Fibroblast of lung (primary cell): ENCODE measurements at regions not wholly inside any gene's neighbourhood (a gene's known extent, or its start where the extent isn't known, plus 50 kb on each side); places are given as distances from the start of the nearest gene placed in this dataset.

Experiments
- CTCF ChIP-seq, 2 donors: IDR thresholded peaks in 1 of 2; conservative IDR thresholded peaks in 1 of 2; 1 replicate in 1 of 2; 2 replicates in 1 of 2; pipeline ENCODE4 v1.5.1; 2011 to 2012; ENCODE audit warnings: low read length in 2 of 2, control low read depth in 1 of 2, inconsistent platforms in 1 of 2, low read depth in 1 of 2, mild to moderate bottlenecking in 1 of 2
- EZH2 ChIP-seq: IDR thresholded peaks from 2 replicates; pipeline ENCODE4 v1.5.1; 2012; ENCODE audit warnings: low read length, control low read depth, mild to moderate bottlenecking; ENCODE audit errors: missing control alignments

- TF ChIP-seq EZH2, result no peak
- TF ChIP-seq CTCF (conservative IDR thresholded peaks at IDR 0.05 in 1 of 2, IDR thresholded peaks at IDR 0.05 in 1 of 2; ENCODE audit: low read depth in 1 of 2, low read length in 2 of 2), result no peak
Measured at GRCh38 chr2:163370169-163370886, 365.5 kb downstream of the FIGN start.
